IMR-90 (cell line): ENCODE measurements at regions not wholly inside any gene's neighbourhood (a gene's known extent, or its start where the extent isn't known, plus 50 kb on each side); places are given as distances from the start of the nearest gene placed in this dataset.
A peak's percentile ranks its signal among the peaks of the same experiment; 100 is the strongest.

Source experiments
- ATAC-seq: fragments of 200-7000 bp; cut with Tn5 transposase; 2 replicates; pipeline ENCODE4 v1.9.1; 2020; ENCODE audit warnings: low read depth, mild to moderate bottlenecking, moderate library complexity
- BruUV-seq: library from RNA; stranded (reverse); fragments of 400-500 nt; replicated peaks from 2 replicates; lab custom pipeline; 2021; lab: Mats Ljungman, UMichigan
- CTCF ChIA-PET: fragments of 300-600 bp; formaldehyde crosslinking; extraction: SDS; loops from one replicate; lab custom pipeline; 2021; ENCODE audit warnings: antibody characterized with exemption; lab: Yijun Ruan, JAX
- POLR2A ChIA-PET: fragments of 300-600 bp; sonication (Branson Sonifier 250); formaldehyde crosslinking; loops from one replicate; lab custom pipeline; 2022; ENCODE audit warnings: antibody characterized with exemption; ENCODE audit not compliant: unreplicated experiment; lab: Charles Lee
- DNase-seq: peaks from one replicate; pipeline ENCODE4 v3.0.0; 2013
- H2AFZ ChIP-seq: replicated peaks from 2 replicates; pipeline ENCODE3; 2013; ENCODE audit warnings: low read length, mild to moderate bottlenecking; ENCODE audit not compliant: poor library complexity
- H2AK5ac ChIP-seq: 2 replicates; pipeline ENCODE4 v1.6.1; 2013; ENCODE audit warnings: low read depth, low read length, inconsistent platforms
- H2AK9ac ChIP-seq: replicated peaks from 2 replicates; pipeline ENCODE3; 2013; ENCODE audit warnings: mild to moderate bottlenecking, low read depth, low read length, moderate library complexity; ENCODE audit not compliant: poor library complexity
- H2BK120ac ChIP-seq: 2 replicates; pipeline ENCODE4 v1.6.1; 2013; ENCODE audit warnings: low read depth, low read length, inconsistent platforms
- H2BK15ac ChIP-seq: 3 replicates; pipeline ENCODE4 v1.6.1; 2013; ENCODE audit warnings: low read depth, low read length, inconsistent platforms
- H2BK20ac ChIP-seq: 2 replicates; pipeline ENCODE4 v1.6.1; 2013; ENCODE audit warnings: low read depth, mild to moderate bottlenecking, inconsistent platforms, low read length, moderate library complexity
- H2BK5ac ChIP-seq: 2 replicates; pipeline ENCODE4 v1.6.1; 2013; ENCODE audit warnings: mild to moderate bottlenecking, low read depth, low read length, inconsistent platforms; ENCODE audit not compliant: poor library complexity, severe bottlenecking
- H3K14ac ChIP-seq: replicated peaks from 2 replicates; pipeline ENCODE4 v1.6.1; 2013; ENCODE audit warnings: low read depth, low read length, inconsistent platforms
- H3K18ac ChIP-seq: 2 replicates; pipeline ENCODE4 v1.6.1; 2013; ENCODE audit warnings: low read depth, low read length, control low read depth
- H3K23ac ChIP-seq: 2 replicates; pipeline ENCODE4 v1.6.1; 2013; ENCODE audit warnings: low read depth, low read length, inconsistent platforms
- H3K27ac ChIP-seq: 2 replicates; pipeline ENCODE4 v1.5.1; 2013; ENCODE audit warnings: mild to moderate bottlenecking, control low read depth, low read length; ENCODE audit not compliant: insufficient read depth
- H3K27me3 ChIP-seq: 2 replicates; pipeline ENCODE4 v1.6.1; 2013; ENCODE audit warnings: low read length; ENCODE audit not compliant: control insufficient read depth, insufficient read depth
- H3K36me3 ChIP-seq: 2 replicates; pipeline ENCODE4 v1.6.1; 2013; ENCODE audit warnings: low read length, mixed read lengths; ENCODE audit not compliant: control insufficient read depth, insufficient read depth
- H3K4ac ChIP-seq: 2 replicates; pipeline ENCODE4 v1.6.1; 2013; ENCODE audit warnings: low read depth, low read length, inconsistent platforms
- H3K4me1 ChIP-seq: 2 replicates; pipeline ENCODE4 v1.6.1; 2013; ENCODE audit warnings: low read length, mixed read lengths; ENCODE audit not compliant: control insufficient read depth, insufficient read depth
- H3K4me2 ChIP-seq: 2 replicates; pipeline ENCODE4 v1.6.1; 2013; ENCODE audit warnings: low read depth, mild to moderate bottlenecking, control low read depth, low read length, moderate library complexity
- H3K4me3 ChIP-seq: 2 replicates; pipeline ENCODE4 v1.5.1; 2013; ENCODE audit warnings: low read depth, mild to moderate bottlenecking, control low read depth, low read length, moderate library complexity; ENCODE audit not compliant: insufficient read depth
- H3K56ac ChIP-seq: 2 replicates; pipeline ENCODE4 v1.6.1; 2013; ENCODE audit warnings: low read length, inconsistent platforms; ENCODE audit not compliant: insufficient read depth; ENCODE audit errors: extremely low read depth
- H3K79me1 ChIP-seq, 2 experiments: 2 replicates each; pipeline ENCODE4 v1.6.1; 2013; ENCODE audit warnings: low read length in 2 of 2, inconsistent platforms in 1 of 2, low read depth in 1 of 2
- H3K9ac ChIP-seq: 2 replicates; pipeline ENCODE4 v1.6.1; 2013; ENCODE audit warnings: low read depth, low read length, control low read depth
- H3K9me1 ChIP-seq: 2 replicates; pipeline ENCODE4 v1.6.1; 2013; ENCODE audit warnings: low read length, inconsistent platforms; ENCODE audit not compliant: insufficient read depth
- H3K9me3 ChIP-seq: 2 replicates; pipeline ENCODE4 v1.6.1; 2013; ENCODE audit warnings: low read length; ENCODE audit not compliant: control insufficient read depth, insufficient read depth
- H4K20me1 ChIP-seq: 2 replicates; pipeline ENCODE4 v1.6.1; 2013; ENCODE audit warnings: low read length, inconsistent platforms; ENCODE audit not compliant: insufficient read depth
- H4K5ac ChIP-seq: 2 replicates; pipeline ENCODE4 v1.6.1; 2013; ENCODE audit warnings: mild to moderate bottlenecking, low read depth, low read length, control low read depth
- H4K8ac ChIP-seq, 2 experiments: 2 replicates each; pipeline ENCODE4 v1.6.1; 2013; ENCODE audit warnings: low read depth in 2 of 2, low read length in 2 of 2, control low read depth in 1 of 2, inconsistent platforms in 1 of 2
- H4K91ac ChIP-seq: 2 replicates; pipeline ENCODE4 v1.6.1; 2013; ENCODE audit warnings: low read depth, low read length, inconsistent platforms; ENCODE audit not compliant: insufficient read depth
- BHLHE40 ChIP-seq: fragments of 150-350 bp; IDR thresholded peaks from 2 replicates; pipeline ENCODE4 v1.6.1; 2016; ENCODE audit warnings: mild to moderate bottlenecking, low read depth, low read length
- CEBPB ChIP-seq: IDR thresholded peaks from 2 replicates; pipeline ENCODE4 v1.6.1; 2012; ENCODE audit warnings: low read depth, low read length, improper control_type of control experiment
- CHD1 ChIP-seq: IDR thresholded peaks from 2 replicates; pipeline ENCODE4 v1.6.1; 2012; ENCODE audit warnings: low read depth, low read length, improper control_type of control experiment
- FOS ChIP-seq: fragments of 150-350 bp; IDR thresholded peaks from 2 replicates; pipeline ENCODE4 v1.6.1; 2016; ENCODE audit warnings: low read depth, low read length
- MAFK ChIP-seq: IDR thresholded peaks from 2 replicates; pipeline ENCODE4 v1.6.1; 2012; ENCODE audit warnings: low read depth, low read length, improper control_type of control experiment
- MAZ ChIP-seq: IDR thresholded peaks from 2 replicates; pipeline ENCODE4 v1.6.1; 2012; ENCODE audit warnings: low read depth, mild to moderate bottlenecking, low read length, improper control_type of control experiment, moderate library complexity, borderline replicate concordance
- MXI1 ChIP-seq: IDR thresholded peaks from 2 replicates; pipeline ENCODE4 v1.6.1; 2012; ENCODE audit warnings: low read depth, mild to moderate bottlenecking, low read length, moderate library complexity, borderline replicate concordance
- NFE2L2 ChIP-seq: fragments of 150-350 bp; IDR thresholded peaks from 2 replicates; pipeline ENCODE4 v1.6.1; 2016; ENCODE audit warnings: low read depth, mild to moderate bottlenecking, low read length
- POLR2A ChIP-seq: IDR thresholded peaks from 2 replicates; pipeline ENCODE4 v1.6.1; 2012; ENCODE audit warnings: mild to moderate bottlenecking, low read depth, low read length
- RAD21 ChIP-seq: IDR thresholded peaks from 2 replicates; pipeline ENCODE4 v1.6.1; 2012; ENCODE audit warnings: low read length, improper control_type of control experiment
- RCOR1 ChIP-seq: IDR thresholded peaks from 2 replicates; pipeline ENCODE4 v1.6.1; 2012; ENCODE audit warnings: mild to moderate bottlenecking, low read length, improper control_type of control experiment; ENCODE audit not compliant: insufficient replicate concordance
- RFX5 ChIP-seq: IDR thresholded peaks from 2 replicates; pipeline ENCODE4 v1.8.0; 2012; ENCODE audit warnings: low read depth, mild to moderate bottlenecking, low read length, moderate library complexity
- SMC3 ChIP-seq: fragments of 150-350 bp; IDR thresholded peaks from 2 replicates; pipeline ENCODE4 v1.6.1; 2016; ENCODE audit warnings: low read depth, mild to moderate bottlenecking, antibody characterized with exemption, low read length, moderate library complexity
- WGBS, 2 experiments: methylation state at CpG; one replicate each; pipeline versions ENCODE4 v1.1.5 to v1.1.7; 2013; ENCODE audit warnings: missing lambda C conversion rate in 2 of 2; ENCODE audit not compliant: insufficient read length in 1 of 2; ENCODE audit errors: extremely low coverage in 2 of 2; 5-methylcytosine and 5-hydroxymethylcytosine counted together
- dilution Hi-C: fragments of 300-500 bp; cut with HindIII; formaldehyde crosslinking; loops from one replicate; pipeline ENCODE4 v1.14.3; 2018; ENCODE audit warnings: low sequenced_read_pairs; ENCODE audit not compliant: unreplicated experiment
- in situ Hi-C: fragments of 300-500 bp; cut with MboI; formaldehyde crosslinking; loops from 3 replicates; pipeline ENCODE4 v1.14.3; 2019; ENCODE audit warnings: low sequenced_read_pairs, inconsistent platforms, mixed read lengths
- intact Hi-C: fragments of 100-400 bp; cut with micrococcal nuclease; formaldehyde crosslinking; loops from 2 replicates; pipeline ENCODE4 v1.10.0; 2022
- TF ChIP-seq, protein P1 (sequence below): conservative IDR thresholded peaks from 2 replicates; pipeline ENCODE4 v1.5.1; 2012; ENCODE audit warnings: mild to moderate bottlenecking, low read depth, low read length, improper control_type of control experiment
- TF ChIP-seq, protein P2 (sequence below): fragments of 150-350 bp; IDR thresholded peaks from 2 replicates; pipeline ENCODE4 v1.6.1; 2016; ENCODE audit warnings: low read depth, mild to moderate bottlenecking, low read length, moderate library complexity, borderline replicate concordance
- TF ChIP-seq, protein P3 (sequence below): fragments of 150-350 bp; IDR thresholded peaks from 2 replicates; pipeline ENCODE4 v1.6.1; 2017; ENCODE audit warnings: mild to moderate bottlenecking, antibody characterized with exemption, low read length, low read depth

DNA sequence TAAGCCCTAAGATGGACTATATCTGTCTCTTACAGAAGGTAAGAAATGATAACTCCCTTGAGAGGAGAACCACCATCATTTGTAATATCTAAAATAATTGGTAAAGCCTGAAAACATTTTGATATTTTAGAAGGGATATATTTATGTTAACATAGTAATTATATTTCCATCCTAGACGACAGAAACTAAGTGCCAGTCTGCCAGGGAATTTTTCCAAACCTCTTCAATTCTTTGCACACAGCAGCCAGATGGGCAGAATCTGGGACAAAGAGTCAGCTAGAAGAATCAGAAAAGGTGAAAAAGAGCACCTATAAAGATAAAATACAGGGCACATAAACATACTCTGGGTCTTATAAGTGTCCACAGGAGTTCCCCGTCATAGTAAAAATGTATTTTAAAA lies 70.0 kb upstream of the CBLB start:
- Histone ChIP-seq H3K56ac (no peak overlapping the region), H2BK20ac (no peak overlapping the region), H3K4me2 (no peak overlapping the region), H3K9ac (no peak overlapping the region), H3K9me3 (no peaks in the 10 kb centered on the region), H3K23ac (no peak overlapping the region), H3K9me1 (no peaks in the 10 kb centered on the region), H3K14ac (no peak overlapping the region; the same call in 1 of the 2 replicates), H2AK9ac (no peak overlapping the region), H2AFZ (no peak overlapping the region), H4K91ac (no peak overlapping the region), H3K79me1 (no peaks in the 10 kb centered on the region), H4K20me1 (no peaks in the 10 kb centered on the region), H3K4ac (no peak overlapping the region), H2AK5ac (no peak overlapping the region), H4K8ac (peak overlapping the region in 1 of 2 experiments; percentile 17; a peak in 2 of 4 replicates), H3K36me3 (no peaks in the 10 kb centered on the region), H2BK5ac (no peak overlapping the region), H2BK120ac (no peak overlapping the region), H3K4me3 (no peak overlapping the region), H3K27ac (no peak overlapping the region), H2BK15ac (no peak overlapping the region), H3K18ac (no peak overlapping the region), H3K4me1 (no peaks in the 10 kb centered on the region; the same call in 1 of the 2 replicates), H4K5ac (0 out of 2 replicates have a peak overlapping the region, but pooled peaks have one; percentile 42), H3K27me3 (no peaks in the 10 kb centered on the region)
- in situ Hi-C loops (no loop called here), dilution Hi-C loops (no loop called here), intact Hi-C loops (loop anchor here (5.0 to 10.0 kb wide), 3 partner anchors 37 to 254 kb away; no protein-coding TSS in a partner anchor)
- TF ChIP-seq MAZ (no peak), RCOR1 (no peak), POLR2A (no peak), MXI1 (no peak), RFX5 (no peak), RAD21 (no peak), SMC3 (no peak), FOS (no peak), CEBPB (no peak), BHLHE40 (no peak), MAFK (no peak), CHD1 (no peak), NFE2L2 (no peak)
- TF ChIP-seq, protein P1, sequence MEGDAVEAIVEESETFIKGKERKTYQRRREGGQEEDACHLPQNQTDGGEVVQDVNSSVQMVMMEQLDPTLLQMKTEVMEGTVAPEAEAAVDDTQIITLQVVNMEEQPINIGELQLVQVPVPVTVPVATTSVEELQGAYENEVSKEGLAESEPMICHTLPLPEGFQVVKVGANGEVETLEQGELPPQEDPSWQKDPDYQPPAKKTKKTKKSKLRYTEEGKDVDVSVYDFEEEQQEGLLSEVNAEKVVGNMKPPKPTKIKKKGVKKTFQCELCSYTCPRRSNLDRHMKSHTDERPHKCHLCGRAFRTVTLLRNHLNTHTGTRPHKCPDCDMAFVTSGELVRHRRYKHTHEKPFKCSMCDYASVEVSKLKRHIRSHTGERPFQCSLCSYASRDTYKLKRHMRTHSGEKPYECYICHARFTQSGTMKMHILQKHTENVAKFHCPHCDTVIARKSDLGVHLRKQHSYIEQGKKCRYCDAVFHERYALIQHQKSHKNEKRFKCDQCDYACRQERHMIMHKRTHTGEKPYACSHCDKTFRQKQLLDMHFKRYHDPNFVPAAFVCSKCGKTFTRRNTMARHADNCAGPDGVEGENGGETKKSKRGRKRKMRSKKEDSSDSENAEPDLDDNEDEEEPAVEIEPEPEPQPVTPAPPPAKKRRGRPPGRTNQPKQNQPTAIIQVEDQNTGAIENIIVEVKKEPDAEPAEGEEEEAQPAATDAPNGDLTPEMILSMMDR = no peak
- TF ChIP-seq, protein P2, sequence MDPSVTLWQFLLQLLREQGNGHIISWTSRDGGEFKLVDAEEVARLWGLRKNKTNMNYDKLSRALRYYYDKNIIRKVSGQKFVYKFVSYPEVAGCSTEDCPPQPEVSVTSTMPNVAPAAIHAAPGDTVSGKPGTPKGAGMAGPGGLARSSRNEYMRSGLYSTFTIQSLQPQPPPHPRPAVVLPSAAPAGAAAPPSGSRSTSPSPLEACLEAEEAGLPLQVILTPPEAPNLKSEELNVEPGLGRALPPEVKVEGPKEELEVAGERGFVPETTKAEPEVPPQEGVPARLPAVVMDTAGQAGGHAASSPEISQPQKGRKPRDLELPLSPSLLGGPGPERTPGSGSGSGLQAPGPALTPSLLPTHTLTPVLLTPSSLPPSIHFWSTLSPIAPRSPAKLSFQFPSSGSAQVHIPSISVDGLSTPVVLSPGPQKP = no peak
- TF ChIP-seq, protein P3, sequence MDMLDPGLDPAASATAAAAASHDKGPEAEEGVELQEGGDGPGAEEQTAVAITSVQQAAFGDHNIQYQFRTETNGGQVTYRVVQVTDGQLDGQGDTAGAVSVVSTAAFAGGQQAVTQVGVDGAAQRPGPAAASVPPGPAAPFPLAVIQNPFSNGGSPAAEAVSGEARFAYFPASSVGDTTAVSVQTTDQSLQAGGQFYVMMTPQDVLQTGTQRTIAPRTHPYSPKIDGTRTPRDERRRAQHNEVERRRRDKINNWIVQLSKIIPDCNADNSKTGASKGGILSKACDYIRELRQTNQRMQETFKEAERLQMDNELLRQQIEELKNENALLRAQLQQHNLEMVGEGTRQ = no peak
- ChIA-PET POLR2A (no interaction called here), CTCF (no interaction called here)
- WGBS, 2 experiments = no CpG with 5 or more reads among the region's 2 CpGs
- no TSS peak for BruUV-seq
- ATAC-seq = no peak
- no peak for DNase-seq
